ENCODE measurements at regions not wholly inside any gene's neighbourhood (a gene's known extent, or its start where the extent isn't known, plus 50 kb on each side); places are given as distances from the start of the nearest gene placed in this dataset.

DNA sequence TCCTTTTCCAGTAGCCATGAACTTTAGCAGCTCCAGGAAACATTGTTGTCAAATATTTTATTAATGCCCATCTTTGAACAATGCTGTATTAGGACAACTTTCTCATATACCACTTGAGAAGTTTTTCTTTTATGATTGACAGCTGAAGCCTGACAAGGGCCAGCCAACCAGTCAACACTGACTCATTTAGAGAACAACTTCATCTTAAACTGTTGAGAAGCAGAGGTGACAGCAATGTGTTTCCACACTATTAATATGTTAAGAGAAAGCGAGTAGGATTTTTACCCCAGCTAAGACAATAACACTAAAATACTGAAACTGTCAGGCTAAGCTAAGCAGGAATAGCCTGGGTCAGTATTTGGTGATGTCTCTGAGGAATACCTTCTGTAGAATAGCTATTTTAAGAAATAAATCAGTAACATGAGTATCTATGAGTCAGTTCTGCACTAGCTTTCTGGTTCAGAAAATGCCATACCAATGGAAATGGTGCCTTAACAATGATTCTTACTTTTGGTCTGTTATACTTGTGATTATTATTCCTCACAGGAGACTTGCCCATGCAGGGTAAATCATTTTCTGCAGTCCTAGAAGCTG, 168.8 kb upstream of the POT1 start:
- ATAC-seq (ENCODE audit: low read depth) (0 out of 3 replicates have a peak, but pooled peaks have one; percentile 29), DNase-seq (ENCODE audit: low spot score) (no peak)
- TF ChIP-seq, protein P1, sequence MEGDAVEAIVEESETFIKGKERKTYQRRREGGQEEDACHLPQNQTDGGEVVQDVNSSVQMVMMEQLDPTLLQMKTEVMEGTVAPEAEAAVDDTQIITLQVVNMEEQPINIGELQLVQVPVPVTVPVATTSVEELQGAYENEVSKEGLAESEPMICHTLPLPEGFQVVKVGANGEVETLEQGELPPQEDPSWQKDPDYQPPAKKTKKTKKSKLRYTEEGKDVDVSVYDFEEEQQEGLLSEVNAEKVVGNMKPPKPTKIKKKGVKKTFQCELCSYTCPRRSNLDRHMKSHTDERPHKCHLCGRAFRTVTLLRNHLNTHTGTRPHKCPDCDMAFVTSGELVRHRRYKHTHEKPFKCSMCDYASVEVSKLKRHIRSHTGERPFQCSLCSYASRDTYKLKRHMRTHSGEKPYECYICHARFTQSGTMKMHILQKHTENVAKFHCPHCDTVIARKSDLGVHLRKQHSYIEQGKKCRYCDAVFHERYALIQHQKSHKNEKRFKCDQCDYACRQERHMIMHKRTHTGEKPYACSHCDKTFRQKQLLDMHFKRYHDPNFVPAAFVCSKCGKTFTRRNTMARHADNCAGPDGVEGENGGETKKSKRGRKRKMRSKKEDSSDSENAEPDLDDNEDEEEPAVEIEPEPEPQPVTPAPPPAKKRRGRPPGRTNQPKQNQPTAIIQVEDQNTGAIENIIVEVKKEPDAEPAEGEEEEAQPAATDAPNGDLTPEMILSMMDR (IDR thresholded peaks at IDR 0.05; ENCODE audit: poor library complexity, severe bottlenecking) = no peak
- no peak overlapping the region for H3K4me3 ChIP-seq (ENCODE audit: severe bottlenecking)
- no peaks in the 10 kb centered on the region for H3K4me1 ChIP-seq (ENCODE audit: insufficient read depth, poor library complexity, severe bottlenecking)
- H3K36me3 ChIP-seq (ENCODE audit: low read depth) = no peaks in the 10 kb centered on the region
- H3K27ac ChIP-seq (ENCODE audit: poor library complexity, severe bottlenecking) = no peak overlapping the region
- no peaks in the 10 kb centered on the region for H3K9me3 ChIP-seq (ENCODE audit: severe bottlenecking)
- no peaks in the 10 kb centered on the region for H3K27me3 ChIP-seq (ENCODE audit: insufficient read depth, poor library complexity, severe bottlenecking)

DNA sequence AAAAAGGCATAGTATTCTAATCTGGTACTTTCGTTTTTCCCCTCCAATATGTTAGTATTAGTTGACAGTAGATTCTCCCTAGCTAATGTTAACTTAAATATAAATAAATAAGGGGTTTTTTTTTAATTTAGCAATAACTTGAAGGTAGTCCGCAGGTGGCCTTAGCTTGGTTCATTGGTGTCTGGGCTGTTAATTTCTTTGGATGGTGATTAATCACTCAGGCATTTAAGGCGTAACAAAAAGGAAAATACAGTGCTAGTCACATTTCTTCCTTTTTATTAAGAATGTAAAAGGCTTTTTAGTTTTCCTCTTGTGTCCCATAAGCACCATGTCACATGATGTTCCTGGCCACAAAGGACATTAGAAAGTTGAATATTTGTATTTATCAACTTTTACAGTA, 161.0 kb upstream of the POT1 start:
- peak; percentile 75 for ATAC-seq (ENCODE audit: low read depth)
- H3K27me3 ChIP-seq (ENCODE audit: insufficient read depth, poor library complexity, severe bottlenecking) = no peaks in the 10 kb centered on the region
- H3K4me1 ChIP-seq (ENCODE audit: insufficient read depth, poor library complexity, severe bottlenecking) = peaks cover 29% of the 10 kb centered on the region

DNA sequence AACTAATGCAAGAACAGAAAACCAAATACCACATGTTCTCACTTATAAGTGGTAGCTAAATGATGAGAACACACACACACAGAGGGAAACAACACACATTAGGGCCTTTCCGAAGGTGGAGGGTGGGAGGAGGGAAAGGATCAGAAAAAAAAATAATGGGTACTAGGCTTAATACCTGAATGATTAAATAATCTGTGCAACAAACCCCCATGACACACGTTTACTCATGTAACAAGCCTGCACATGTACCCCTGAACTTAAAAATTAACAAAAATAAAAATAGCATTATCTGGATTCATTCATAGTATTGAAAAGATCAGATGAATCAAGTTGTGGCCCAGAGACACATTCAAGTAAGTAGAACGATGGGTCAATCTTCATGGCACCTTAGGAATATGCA, 159.5 kb upstream of the POT1 start:
- Histone ChIP-seq H3K4me1 (ENCODE audit: insufficient read depth, poor library complexity, severe bottlenecking) (peaks cover 29% of the 10 kb centered on the region), H3K9me3 (ENCODE audit: severe bottlenecking) (no peaks in the 10 kb centered on the region), H3K4me3 (ENCODE audit: severe bottlenecking) (no peak overlapping the region), H3K27ac (ENCODE audit: poor library complexity, severe bottlenecking) (no peak overlapping the region), H3K36me3 (ENCODE audit: low read depth) (no peaks in the 10 kb centered on the region), H3K27me3 (ENCODE audit: insufficient read depth, poor library complexity, severe bottlenecking) (no peaks in the 10 kb centered on the region)
- TF ChIP-seq, protein P1 (IDR thresholded peaks at IDR 0.05; ENCODE audit: poor library complexity, severe bottlenecking) = no peak
- DNase-seq (ENCODE audit: low spot score) = no peak
- ATAC-seq (ENCODE audit: low read depth) = peak; percentile 49; the same call in 2 of the 3 replicates

More for the DNA sequence above, 161.0 kb upstream of the POT1 start:
- Histone ChIP-seq H3K36me3 (ENCODE audit: low read depth) (no peaks in the 10 kb centered on the region), H3K27ac (ENCODE audit: poor library complexity, severe bottlenecking) (no peak overlapping the region), H3K4me3 (ENCODE audit: severe bottlenecking) (no peak overlapping the region), H3K9me3 (ENCODE audit: severe bottlenecking) (no peaks in the 10 kb centered on the region)
- no peak for DNase-seq (ENCODE audit: low spot score)
- TF ChIP-seq, protein P1 (IDR thresholded peaks at IDR 0.05; ENCODE audit: poor library complexity, severe bottlenecking) = no peak

DNA sequence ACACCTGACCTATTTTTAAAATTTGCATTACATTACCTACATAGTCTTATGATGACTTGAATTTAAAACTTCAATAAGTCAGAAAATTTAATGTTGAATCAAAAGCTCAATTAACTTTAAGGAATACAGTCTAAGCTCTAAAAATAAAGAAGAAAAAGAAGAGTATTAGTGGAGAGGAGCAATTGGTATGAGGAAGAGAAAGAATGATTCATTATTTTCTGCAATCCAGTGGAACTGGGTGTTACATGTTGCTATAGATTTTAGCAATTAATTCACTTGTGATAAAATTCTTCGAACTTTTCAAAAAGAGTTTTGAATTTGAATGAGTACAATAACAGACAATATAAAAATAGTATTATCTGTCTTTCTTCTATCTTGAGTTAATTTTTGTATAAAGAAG, 158.9 kb upstream of the POT1 start:
- ATAC-seq (ENCODE audit: low read depth) (no peak), DNase-seq (ENCODE audit: low spot score) (no peak)
- TF ChIP-seq, protein P1 (IDR thresholded peaks at IDR 0.05; ENCODE audit: poor library complexity, severe bottlenecking) = no peak
- no peaks in the 10 kb centered on the region for H3K27me3 ChIP-seq (ENCODE audit: insufficient read depth, poor library complexity, severe bottlenecking)
- H3K9me3 ChIP-seq (ENCODE audit: severe bottlenecking) = no peaks in the 10 kb centered on the region
- no peak overlapping the region for H3K27ac ChIP-seq (ENCODE audit: poor library complexity, severe bottlenecking)
- peaks cover 29% of the 10 kb centered on the region for H3K4me1 ChIP-seq (ENCODE audit: insufficient read depth, poor library complexity, severe bottlenecking)
- no peaks in the 10 kb centered on the region for H3K36me3 ChIP-seq (ENCODE audit: low read depth)
- H3K4me3 ChIP-seq (ENCODE audit: severe bottlenecking) = no peak overlapping the region

DNA sequence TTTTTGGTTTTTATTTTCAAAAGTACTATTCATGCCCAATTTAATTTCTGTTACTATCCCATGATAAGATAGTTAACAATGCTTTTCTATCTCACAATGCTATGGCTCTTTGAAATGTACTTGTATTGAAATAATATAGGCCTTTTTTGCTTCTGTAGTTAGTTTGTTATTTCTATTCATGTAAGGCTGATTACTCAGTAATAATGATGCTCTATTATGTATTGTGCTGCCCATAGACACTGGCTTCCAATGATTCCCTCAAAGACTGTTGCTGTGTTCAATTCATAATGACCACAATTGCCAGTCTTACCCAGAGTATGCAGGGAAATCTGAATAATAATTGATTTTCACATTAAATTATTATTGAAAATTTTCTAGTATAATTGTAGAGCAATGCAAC, 155.5 kb upstream of the POT1 start:
- Histone ChIP-seq H3K36me3 (ENCODE audit: low read depth) (no peaks in the 10 kb centered on the region), H3K27ac (ENCODE audit: poor library complexity, severe bottlenecking) (no peak overlapping the region), H3K9me3 (ENCODE audit: severe bottlenecking) (no peaks in the 10 kb centered on the region), H3K4me1 (ENCODE audit: insufficient read depth, poor library complexity, severe bottlenecking) (peaks cover 18% of the 10 kb centered on the region), H3K4me3 (ENCODE audit: severe bottlenecking) (no peak overlapping the region), H3K27me3 (ENCODE audit: insufficient read depth, poor library complexity, severe bottlenecking) (no peaks in the 10 kb centered on the region)
- ATAC-seq (ENCODE audit: low read depth) (no peak), DNase-seq (ENCODE audit: low spot score) (no peak)
- TF ChIP-seq, protein P1 (IDR thresholded peaks at IDR 0.05; ENCODE audit: poor library complexity, severe bottlenecking) = no peak
